NOMO-1 treated with dmso at 0.1 percent for 144 hours (cell line): ENCODE measurements at regions not wholly inside any gene's neighbourhood (a gene's known extent, or its start where the extent isn't known, plus 50 kb on each side); places are given as distances from the start of the nearest gene placed in this dataset.
"Not testable (repeated sequence)": the region's sequence is repeated elsewhere in the genome, so short reads cannot be mapped to it uniquely, and the experiment has no call there.

Source experiments
- DNase-seq: peaks from one replicate; lab custom pipeline; 2025; ENCODE audit not compliant: unreplicated experiment; lab: John Stamatoyannopoulos, UW

GRCh38 chr7:45402480-45403218 lies 171.5 kb upstream of the ADCY1 start:
- DNase-seq = peak; percentile 90

DNA sequence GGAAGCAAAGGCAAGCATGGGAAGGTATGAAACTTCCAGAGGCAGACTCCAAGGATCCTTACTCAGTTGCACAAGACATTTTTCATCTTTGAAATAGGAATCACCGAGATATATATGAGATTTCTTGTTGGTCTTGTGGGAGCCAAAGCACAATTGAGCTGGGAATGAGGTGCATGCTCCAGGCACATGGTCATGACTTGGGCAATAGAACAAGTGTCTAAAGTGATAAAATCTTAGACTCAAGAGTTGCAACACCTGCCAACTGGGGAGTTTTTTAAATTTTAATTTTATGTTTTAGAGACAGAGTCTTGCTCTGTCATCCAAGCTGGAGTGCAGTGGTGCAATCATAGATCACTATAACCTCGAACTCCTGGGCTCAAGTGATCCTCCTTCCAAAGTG lies 169.5 kb upstream of the ADCY1 start:
- DNase-seq = no peak

DNA sequence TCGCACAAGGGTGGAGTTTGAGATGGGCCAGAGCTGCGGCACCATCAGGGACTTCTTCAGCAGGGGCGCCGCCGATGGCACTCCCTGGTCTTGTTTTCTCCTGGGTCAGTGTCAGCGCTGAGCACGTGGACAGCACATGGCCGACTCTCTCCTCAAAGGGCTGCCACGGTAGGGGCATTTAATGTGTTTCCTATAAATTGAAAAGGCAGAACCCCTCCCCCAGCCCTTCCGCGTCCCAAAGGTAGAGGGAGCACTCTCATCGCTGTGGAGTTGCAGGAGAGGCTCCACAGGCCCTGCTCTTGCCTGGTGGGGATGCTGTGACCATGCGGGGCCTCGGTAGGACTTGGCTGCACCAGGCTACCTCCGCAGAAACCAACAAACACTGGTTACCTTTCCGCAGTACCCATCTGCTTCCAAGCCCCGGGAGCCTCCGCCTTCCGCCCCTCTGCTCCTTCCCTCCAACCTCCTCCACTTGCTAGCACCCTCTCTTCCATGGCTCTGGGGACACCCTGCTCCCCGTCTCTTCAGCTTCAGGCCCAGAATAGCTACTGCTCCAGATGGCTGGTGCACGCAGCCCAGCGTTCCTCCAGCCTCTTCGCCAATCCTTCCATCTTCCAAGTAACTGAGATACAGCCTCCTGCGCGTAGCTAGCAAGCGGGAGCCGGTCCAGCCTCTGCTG lies 166.3 kb upstream of the ADCY1 start:
- DNase-seq = no peak

DNA sequence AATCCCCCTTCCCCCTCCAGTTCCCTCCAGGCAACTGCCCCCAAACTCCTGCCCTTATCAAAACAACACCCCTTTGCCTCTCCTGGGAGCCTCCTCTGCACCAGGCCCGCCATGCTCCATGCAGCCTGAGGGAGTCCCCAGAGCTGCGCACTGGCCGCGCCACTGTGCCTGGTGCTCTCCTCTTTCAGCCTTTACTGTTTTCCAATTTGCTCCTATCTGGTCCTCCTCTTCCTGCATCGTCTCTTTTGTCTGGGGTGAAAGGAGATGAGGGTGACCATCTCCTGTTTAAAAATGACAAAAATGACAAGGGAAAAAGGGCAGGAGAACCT lies 165.8 kb upstream of the ADCY1 start:
- no peak for DNase-seq

GRCh38 chr7:45410893-45411292 lies 163.3 kb upstream of the ADCY1 start:
- no peak for DNase-seq

- DNase-seq = no peak
These were observed 160.7 kb upstream of the ADCY1 start for GRCh38 chr7:45413419-45413818.

DNA sequence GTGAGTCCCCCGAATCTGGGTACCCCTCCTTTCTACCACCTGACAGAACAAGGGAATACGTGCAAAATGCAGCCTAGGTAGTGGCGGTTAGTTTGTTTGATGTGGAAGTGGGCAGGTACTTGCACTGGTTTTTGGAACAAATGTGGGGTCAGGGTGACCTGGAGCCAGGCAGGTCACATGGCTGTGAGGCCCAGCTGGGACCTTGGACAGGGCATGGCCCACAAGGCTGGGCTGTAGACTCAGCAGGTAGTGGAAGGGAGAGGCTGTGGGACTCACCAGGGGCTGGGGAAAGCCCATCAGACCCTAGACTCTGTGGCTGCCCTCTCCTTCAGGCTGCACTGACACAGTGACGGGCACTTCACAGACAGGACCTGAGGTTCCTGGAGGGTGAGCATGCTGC lies 159.9 kb upstream of the ADCY1 start:
- DNase-seq = no peak

GRCh38 chr7:45415265-45415664 lies 158.9 kb upstream of the ADCY1 start:
- no peak for DNase-seq

GRCh38 chr7:45416846-45417245 lies 157.3 kb upstream of the ADCY1 start:
- peak; percentile 69 for DNase-seq

- no peak for DNase-seq
These were observed 156.9 kb upstream of the ADCY1 start for GRCh38 chr7:45417268-45417667.

- DNase-seq = no peak
These were observed 156.4 kb upstream of the ADCY1 start for GRCh38 chr7:45417735-45418134.

DNA sequence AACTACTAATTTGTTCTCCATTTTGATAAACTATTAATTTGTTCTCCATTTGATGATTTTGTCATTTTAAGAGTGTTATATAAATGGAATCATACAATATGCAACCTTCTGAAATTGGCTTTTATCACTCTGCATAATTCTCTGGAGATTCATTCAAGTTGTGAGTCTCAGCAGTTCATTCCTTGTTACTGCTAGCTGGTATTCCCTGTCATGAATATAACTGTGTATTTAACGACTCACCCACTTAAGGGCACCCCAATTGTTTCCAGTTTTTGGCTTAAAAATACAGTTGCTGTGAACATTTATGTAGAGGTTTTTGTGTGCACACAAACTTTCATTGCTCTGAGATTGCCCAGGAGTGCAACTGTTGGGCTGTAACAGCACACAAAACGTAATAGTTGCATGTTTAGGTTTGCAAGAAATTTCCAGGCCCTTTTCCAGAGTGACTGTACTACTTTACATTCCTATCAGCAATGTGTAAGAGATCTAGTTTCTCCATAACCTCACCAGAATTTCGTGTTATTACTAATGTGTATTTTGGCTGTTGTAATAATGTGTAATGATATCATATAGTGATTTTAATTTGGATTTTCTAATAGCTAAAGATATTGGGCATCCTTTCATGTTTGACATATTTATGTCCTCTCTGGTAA lies 153.2 kb upstream of the ADCY1 start:
- no peak for DNase-seq

- DNase-seq = no peak
These were observed 152.4 kb upstream of the ADCY1 start for GRCh38 chr7:45421806-45422205.

DNA sequence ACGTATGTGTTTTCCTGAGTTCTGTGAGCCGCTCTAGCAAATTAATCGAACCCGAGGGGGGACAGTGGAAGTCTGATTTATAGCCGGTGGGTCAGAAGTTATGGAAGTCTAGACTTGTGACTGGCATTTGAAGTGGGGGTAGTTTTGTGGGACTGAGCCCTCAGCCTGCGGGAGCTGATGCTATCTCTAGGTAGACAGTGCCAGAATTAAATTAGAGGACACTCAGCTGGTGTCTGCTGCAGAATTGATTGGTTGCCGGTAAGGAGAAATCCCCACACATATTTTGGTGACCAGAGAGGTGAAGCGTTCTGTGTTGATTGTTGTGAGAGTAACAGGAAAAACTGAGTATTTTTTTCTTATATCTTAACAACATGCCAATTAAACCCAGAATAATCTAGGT lies 143.8 kb upstream of the ADCY1 start:
- no peak for DNase-seq

DNA sequence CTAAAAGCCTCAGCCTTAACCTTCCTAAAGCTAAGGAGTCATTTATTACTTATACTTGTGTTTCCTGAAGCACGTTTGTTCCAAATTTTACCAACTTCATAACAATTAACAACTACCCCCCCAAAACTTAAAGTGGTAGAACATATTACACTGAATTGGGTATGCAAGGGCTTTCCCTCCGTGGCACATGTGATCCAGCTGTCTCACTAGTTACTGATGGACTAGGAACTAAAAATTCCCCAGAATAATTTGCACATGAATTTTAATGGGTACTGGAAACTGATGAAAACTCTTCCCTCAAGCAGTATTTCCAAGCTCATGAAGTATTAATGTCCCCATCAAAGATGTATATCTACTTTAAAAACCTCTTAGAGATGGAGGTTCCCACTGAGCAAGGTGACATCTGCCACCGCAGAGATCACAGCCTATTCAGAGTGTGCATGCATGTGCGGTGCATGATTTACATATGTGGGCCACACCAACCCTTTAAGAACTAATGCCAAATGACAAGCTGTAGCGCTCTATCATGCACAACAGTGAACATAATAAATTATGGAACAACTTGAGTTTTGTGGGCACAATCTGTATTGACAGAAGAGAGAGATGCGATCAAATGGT lies 139.9 kb upstream of the ADCY1 start:
- DNase-seq = no peak

DNA sequence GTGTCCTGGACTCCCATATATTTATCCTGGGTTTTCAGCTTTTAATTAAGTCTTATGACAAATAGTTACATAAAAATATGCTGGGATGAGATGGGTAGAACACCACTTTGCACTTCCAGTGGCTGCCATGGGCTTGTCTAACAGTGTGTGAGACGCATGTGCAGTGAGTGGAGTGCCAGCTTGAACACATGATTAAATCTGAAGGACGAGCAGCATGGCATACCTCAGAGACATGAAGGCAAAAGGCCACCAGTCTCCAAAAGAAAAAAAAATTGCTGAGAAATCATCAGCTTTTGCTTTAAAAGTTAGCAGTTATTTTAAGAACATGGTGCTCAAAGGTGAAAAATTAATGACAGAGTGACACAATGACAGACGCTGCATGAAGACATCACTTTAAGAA lies 139.0 kb upstream of the ADCY1 start:
- DNase-seq = no peak

- DNase-seq = peak; percentile 35
These were observed 138.3 kb upstream of the ADCY1 start for GRCh38 chr7:45435846-45436245.

- DNase-seq = not testable (repeated sequence)
These were observed 133.4 kb upstream of the ADCY1 start for GRCh38 chr7:45440776-45441175.

- DNase-seq = no peak
These were observed 130.9 kb upstream of the ADCY1 start for GRCh38 chr7:45443263-45443662.

GRCh38 chr7:45446195-45446944 lies 127.8 kb upstream of the ADCY1 start:
- DNase-seq = no peak

DNA sequence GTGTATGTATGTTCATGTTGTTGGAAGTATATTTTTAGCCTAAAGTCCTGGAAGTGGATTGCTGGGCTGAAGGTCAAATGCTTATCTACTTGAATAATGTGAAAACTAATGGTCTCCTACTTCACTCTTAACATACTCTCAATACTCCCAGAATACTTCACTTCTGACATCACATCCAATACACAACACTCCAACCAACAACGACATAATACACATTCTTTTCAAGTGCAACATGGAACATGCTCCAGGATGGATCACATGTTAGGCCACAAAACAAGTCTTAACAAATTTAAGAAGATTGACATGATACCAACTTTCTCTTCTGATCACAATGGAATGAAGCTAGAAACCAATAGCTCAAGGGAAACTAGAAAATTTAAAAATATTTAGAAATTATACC lies 126.9 kb upstream of the ADCY1 start:
- no peak for DNase-seq
